ENCODE measurements at regions not wholly inside any gene's neighbourhood (a gene's known extent, or its start where the extent isn't known, plus 50 kb on each side); places are given as distances from the start of the nearest gene placed in this dataset.

GRCh38 chr11:111137846-111138245 lies 107.7 kb upstream of the POU2AF2 start:
- DNase-seq, result no peak

GRCh38 chr11:111135778-111136570 lies 109.6 kb upstream of the POU2AF2 start:
- no peak for DNase-seq

GRCh38 chr11:111135101-111135500 lies 110.4 kb upstream of the POU2AF2 start:
- DNase-seq, result no peak

- no peak for DNase-seq
Measured at GRCh38 chr11:111128076-111128870, 117.3 kb upstream of the POU2AF2 start.

GRCh38 chr11:111124724-111125123 lies 120.8 kb upstream of the POU2AF2 start:
- DNase-seq, result no peak

- DNase-seq, result no peak
Measured at GRCh38 chr11:111123463-111124398, 121.8 kb upstream of the POU2AF2 start.

- DNase-seq, result no peak
Measured at GRCh38 chr11:111120696-111121302, 124.7 kb upstream of the POU2AF2 start.

GRCh38 chr11:111120161-111120560 lies 125.4 kb upstream of the POU2AF2 start:
- no peak for DNase-seq

GRCh38 chr11:111119751-111120150 lies 125.8 kb upstream of the POU2AF2 start:
- DNase-seq, result no peak

GRCh38 chr11:111115890-111116289 lies 129.6 kb upstream of the POU2AF2 start:
- no peak for DNase-seq

GRCh38 chr11:111114091-111114490 lies 131.4 kb upstream of the POU2AF2 start:
- DNase-seq, result no peak

- no peak for DNase-seq
Measured at GRCh38 chr11:111112614-111113013, 132.9 kb upstream of the POU2AF2 start.

GRCh38 chr11:111107501-111107900 lies 138.0 kb upstream of the POU2AF2 start:
- DNase-seq, result no peak

- DNase-seq, result no peak
Measured at GRCh38 chr11:111106641-111107040, 138.9 kb upstream of the POU2AF2 start.

- no peak for DNase-seq
Measured at GRCh38 chr11:111105566-111105965, 140.0 kb upstream of the POU2AF2 start.

- DNase-seq, result no peak
Measured at GRCh38 chr11:111104185-111104584, 141.3 kb upstream of the POU2AF2 start.

- DNase-seq, result no peak
Measured at GRCh38 chr11:111101881-111102280, 143.6 kb upstream of the POU2AF2 start.

GRCh38 chr11:111099028-111099713 lies 146.4 kb upstream of the POU2AF2 start:
- no peak for DNase-seq

- DNase-seq, result no peak
Measured at GRCh38 chr11:111098091-111098490, 147.4 kb upstream of the POU2AF2 start.

- DNase-seq, result no peak
Measured at GRCh38 chr11:111097191-111097590, 148.3 kb upstream of the POU2AF2 start.

GRCh38 chr11:111095327-111095726 lies 150.2 kb upstream of the POU2AF2 start:
- no peak for DNase-seq

- DNase-seq, result no peak
Measured at GRCh38 chr11:111093061-111093460, 152.5 kb upstream of the POU2AF2 start.

Data from KG1 (cell line).